Sciatic nerve (tissue), 2 donors: ENCODE measurements at regions not wholly inside any gene's neighbourhood (a gene's known extent, or its start where the extent isn't known, plus 50 kb on each side); places are given as distances from the start of the nearest gene placed in this dataset.
"Not testable (repeated sequence)": the region's sequence is repeated elsewhere in the genome, so short reads cannot be mapped to it uniquely, and the experiment has no call there.

Experiments
- ATAC-seq: fragments of 200-7000 bp; cut with Tn5 transposase; one replicate; pipeline ENCODE4 v1.9.1; 2020; ENCODE audit warnings: mild to moderate bottlenecking, moderate library complexity
- DNase-seq: peaks from one replicate; pipeline ENCODE4 v3.0.0-alpha.2; 2020; ENCODE audit warnings: low spot score
- intact Hi-C: fragments of 100-400 bp; cut with DNase I; formaldehyde crosslinking; loops from one replicate; pipeline ENCODE4 v1.14.2; 2022
- donor health status: DM: no; HTN: no; CAD: no.
- donor health status: DM: no; HTN: no; CAD: no.

DNA sequence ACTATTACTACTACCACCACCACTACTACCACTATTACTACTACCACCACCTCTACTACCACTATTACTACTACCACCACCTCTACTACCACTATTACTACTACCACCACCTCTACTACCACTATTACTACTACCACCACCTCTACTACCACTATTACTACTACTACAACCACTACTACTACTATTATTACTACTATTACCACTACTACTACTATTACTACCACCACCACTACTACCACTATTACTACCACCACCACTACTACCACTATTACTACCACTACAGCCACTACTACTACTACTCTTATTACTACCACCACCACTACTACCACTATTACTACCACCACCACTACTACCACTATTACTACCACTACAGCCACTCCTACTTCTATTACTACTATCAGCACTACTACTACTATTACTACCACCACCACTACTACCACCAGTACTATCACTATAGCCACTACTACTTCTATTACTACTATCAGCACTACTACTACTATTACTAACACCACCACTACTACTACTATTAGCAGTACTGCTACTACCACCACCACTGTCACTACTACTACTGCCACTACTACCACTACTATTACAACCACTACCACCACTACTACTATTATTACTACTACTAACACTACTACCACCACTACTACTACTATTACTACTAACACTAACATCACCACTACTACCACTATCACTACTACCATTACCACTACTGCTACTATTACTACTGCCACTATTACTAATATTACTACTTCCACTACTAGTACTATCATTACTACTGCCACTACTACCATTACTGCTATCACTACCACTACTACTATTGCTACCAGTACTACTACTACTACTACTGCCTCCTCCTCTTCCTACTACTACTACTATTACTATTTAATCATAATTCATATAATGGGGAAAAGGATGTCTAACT, 669.2 kb upstream of the SOX11 start:
- intact Hi-C loops, ATAC-seq, DNase-seq: not testable (repeated sequence)

DNA sequence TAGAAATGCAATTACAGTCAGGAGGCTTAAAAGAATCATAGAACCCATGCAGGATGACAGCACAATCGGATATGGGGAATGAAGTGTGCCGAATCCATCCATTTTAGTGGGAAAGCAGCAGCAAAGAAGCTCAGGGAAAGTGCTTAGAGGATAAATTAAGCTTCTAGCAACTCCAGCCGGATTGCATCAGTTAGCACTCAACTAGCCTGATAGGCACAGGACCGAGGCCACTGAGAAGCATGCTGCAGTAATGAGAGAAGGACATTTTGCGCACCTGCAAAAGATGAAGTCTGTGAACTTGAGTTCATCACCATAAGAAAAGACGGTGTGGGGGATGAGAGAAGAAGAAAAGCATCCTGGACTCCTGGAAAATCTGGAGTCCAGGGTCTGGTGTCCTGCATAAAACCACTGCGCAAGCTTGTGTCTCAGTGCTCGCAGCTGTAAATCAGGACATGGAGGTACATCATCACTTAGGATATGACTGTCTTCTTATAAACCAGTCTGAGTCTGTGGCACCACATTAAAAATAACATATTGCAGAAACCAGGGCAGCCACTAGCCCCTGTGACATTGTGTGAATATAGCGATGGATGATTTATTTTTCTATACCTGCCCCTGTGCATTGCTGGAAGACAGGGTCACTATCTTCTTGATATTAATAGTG, 665.5 kb upstream of the SOX11 start:
- intact Hi-C loops = no loop called here
- DNase-seq (no peak), ATAC-seq (no peak)

GRCh38 chr2:5035057-5035488, 657.1 kb upstream of the SOX11 start:
- intact Hi-C loops = no loop called here
- no peak for ATAC-seq
- no peak for DNase-seq

GRCh38 chr2:5036256-5036655, 655.9 kb upstream of the SOX11 start:
- no peak for DNase-seq
- intact Hi-C loops = no loop called here

DNA sequence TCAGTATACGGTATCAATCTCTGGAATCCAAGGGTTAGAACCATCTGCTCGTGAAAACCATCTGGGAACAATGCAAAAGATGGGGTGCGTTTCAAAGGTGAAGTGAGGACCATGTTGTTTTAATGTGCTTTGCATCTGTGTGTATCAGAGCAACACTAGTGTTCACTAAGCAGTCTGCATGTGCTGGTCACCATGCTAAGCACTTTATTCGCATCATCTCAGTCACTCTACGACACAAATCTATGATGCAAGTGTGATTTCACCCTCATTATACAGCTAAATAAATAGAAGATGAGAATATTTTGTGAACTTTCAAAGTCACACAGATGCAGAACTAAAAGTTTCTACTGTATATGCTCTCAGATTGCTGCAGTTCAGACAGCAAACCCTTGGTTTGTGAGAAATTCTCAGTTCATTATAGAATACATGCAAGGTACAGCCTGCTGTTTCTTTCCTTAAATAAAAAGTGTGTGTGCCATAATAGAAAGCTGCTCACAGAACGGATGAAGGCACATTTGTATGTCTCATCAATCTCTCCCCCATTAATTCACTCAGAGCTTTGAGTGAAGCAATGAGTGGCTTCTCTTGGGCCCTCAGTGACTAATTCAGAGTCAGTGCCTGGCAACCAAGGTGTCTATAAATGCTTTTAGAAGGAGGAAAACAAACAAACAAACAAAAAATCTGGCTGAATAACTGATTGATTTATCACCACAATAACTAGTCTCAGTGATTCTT, 652.8 kb upstream of the SOX11 start:
- no peak for DNase-seq
- intact Hi-C loops = no loop called here
- ATAC-seq = no peak

More at GRCh38 chr2:5036256-5036655, 655.9 kb upstream of the SOX11 start:
- no peak for ATAC-seq

GRCh38 chr2:5040571-5040970, 651.6 kb upstream of the SOX11 start:
- no peak for ATAC-seq
- DNase-seq = no peak
- intact Hi-C loops = no loop called here

- DNase-seq (no peak), ATAC-seq (no peak)
- intact Hi-C loops = no loop called here
Observed at GRCh38 chr2:5041501-5041900, 650.7 kb upstream of the SOX11 start.

DNA sequence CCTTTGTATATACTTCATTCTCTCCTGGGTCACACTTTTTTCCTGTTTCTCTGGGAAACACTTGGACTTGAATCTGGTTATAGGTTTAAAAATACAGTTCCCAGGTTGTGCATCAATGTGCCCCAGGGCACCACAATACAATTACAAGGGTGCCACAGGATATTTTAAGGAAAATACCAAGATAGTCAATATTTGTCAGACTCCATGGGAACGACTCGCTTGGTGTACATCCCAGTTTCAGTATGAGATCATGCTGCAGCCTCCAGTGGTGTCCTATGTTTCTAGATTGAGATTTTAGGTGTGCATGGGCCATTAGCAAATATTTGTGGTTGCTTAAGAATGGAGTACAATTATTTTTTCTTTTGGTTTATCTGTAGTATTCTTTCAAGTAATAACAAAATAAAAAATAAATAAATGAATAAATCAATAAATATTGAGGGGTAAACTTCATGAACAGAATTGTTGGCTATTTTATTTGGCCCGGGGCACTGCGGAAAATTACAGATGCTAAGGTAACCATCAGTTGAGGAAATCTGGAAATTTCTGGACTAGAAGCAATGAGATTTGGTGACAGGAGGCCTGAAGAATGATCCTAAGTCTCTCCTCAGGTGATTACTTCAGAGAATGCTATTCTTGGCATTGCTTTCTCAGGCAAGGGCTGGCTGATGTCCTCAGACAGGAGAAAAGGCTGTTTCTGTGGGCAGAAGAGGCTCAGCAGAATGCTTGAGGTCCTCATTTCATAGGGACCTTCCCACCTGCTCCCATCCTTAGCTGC, 649.3 kb upstream of the SOX11 start:
- intact Hi-C loops = no loop called here
- DNase-seq (no peak), ATAC-seq (no peak)

- no peak for ATAC-seq
- DNase-seq = no peak
- intact Hi-C loops = no loop called here
Observed at GRCh38 chr2:5051300-5051699, 640.9 kb upstream of the SOX11 start.

DNA sequence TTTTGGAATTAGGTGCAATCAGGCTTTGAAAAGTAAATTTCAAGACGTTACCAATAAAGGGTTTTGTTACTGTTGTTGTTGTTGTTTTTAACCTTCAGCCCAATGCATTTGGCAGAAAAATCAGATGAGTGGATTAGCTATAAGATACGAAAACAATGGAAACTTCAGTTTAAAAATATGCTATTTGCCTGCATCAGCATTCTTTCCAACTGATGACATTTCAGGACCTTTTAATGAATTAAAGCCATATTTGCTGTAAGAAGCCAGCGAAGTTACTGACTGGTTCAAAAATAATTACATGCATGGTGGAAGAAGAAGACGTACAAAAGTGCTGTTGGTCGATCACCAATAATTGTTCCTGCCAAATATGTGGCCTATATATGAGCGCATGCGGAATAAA, 639.3 kb upstream of the SOX11 start:
- intact Hi-C loops = no loop called here
- no peak for ATAC-seq
- DNase-seq = no peak

- intact Hi-C loops = no loop called here
- ATAC-seq (no peak), DNase-seq (no peak)
Observed at GRCh38 chr2:5057891-5058351, 634.3 kb upstream of the SOX11 start.

DNA sequence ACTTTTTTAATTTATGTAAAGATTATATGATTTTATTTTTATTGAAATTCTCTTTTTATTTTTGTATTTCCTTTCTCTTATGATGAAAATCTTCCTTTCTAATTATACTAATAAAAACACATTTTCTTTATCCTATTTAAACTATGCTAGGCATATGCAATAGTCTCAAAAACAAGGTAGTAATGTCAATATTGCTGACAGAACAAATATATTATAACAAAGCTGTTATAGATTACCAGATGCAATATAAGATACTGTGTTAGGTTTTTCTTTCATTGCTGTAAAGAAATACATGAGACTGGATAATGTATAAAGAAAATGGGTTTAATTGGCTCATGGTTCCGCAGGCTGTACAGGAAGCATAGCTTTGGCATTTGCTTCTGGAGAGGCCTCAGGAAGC, 631.2 kb upstream of the SOX11 start:
- ATAC-seq (no peak), DNase-seq (no peak)
- intact Hi-C loops = no loop called here

- ATAC-seq = no peak
- intact Hi-C loops = no loop called here
- DNase-seq = no peak
Observed at GRCh38 chr2:5064687-5065086, 627.5 kb upstream of the SOX11 start.

- ATAC-seq = no peak
- no peak for DNase-seq
- intact Hi-C loops = no loop called here
Observed at GRCh38 chr2:5067816-5068215, 624.4 kb upstream of the SOX11 start.

DNA sequence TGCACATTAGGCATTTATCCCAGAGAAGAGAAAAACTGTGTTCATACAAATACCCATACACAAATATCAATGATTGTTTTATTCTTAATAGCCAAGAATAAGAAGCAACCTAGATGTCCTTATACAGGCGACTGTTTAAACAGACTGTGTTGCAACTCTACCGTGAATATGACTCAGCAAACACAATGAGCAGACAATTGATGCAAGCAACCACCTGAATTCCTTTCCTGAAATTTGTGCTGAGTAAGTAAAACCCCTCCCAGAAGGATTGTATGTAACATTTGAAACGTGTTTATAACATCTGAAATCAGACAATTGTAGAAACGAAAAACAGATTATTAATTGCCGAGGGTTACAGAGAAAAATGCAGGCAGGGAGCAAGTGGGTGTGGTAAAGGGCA, 621.9 kb upstream of the SOX11 start:
- intact Hi-C loops = no loop called here
- ATAC-seq = no peak
- no peak for DNase-seq

GRCh38 chr2:5074733-5075132, 617.5 kb upstream of the SOX11 start:
- DNase-seq (no peak), ATAC-seq (no peak)
- intact Hi-C loops = no loop called here

- DNase-seq (no peak), ATAC-seq (no peak)
- intact Hi-C loops = no loop called here
Observed at GRCh38 chr2:5076599-5076998, 615.6 kb upstream of the SOX11 start.

GRCh38 chr2:5077479-5078089, 614.6 kb upstream of the SOX11 start:
- ATAC-seq (no peak), DNase-seq (no peak)
- intact Hi-C loops = no loop called here

DNA sequence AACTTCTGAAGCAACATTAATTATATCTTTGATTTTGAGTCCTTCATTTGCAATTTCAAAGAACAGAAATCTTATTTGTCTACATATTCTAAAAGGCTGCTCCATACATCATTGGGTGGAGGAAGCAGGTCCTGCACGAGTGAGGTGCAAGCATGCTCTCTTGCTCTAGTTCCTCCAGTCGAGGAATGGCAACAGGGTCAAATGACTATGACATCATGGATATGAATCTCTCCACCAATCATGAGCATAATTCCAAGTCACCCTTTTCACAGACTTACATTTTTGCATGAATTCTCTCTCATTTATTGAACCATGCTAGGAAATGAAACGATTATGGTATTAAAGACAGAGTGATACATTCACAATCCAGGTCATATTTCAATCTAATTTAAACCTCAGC, 608.8 kb upstream of the SOX11 start:
- intact Hi-C loops = no loop called here
- DNase-seq = no peak
- ATAC-seq = no peak
